NCI-H1694 treated with DMSO at 0.1 percent for 48 hours (cell line): ENCODE measurements at regions not wholly inside any gene's neighbourhood (a gene's known extent, or its start where the extent isn't known, plus 50 kb on each side); places are given as distances from the start of the nearest gene placed in this dataset.
"Not testable (repeated sequence)": the region's sequence is repeated elsewhere in the genome, so short reads cannot be mapped to it uniquely, and the experiment has no call there.

Experiments
- DNase-seq: peaks from one replicate; lab custom pipeline; 2025; lab: John Stamatoyannopoulos, UW

DNA sequence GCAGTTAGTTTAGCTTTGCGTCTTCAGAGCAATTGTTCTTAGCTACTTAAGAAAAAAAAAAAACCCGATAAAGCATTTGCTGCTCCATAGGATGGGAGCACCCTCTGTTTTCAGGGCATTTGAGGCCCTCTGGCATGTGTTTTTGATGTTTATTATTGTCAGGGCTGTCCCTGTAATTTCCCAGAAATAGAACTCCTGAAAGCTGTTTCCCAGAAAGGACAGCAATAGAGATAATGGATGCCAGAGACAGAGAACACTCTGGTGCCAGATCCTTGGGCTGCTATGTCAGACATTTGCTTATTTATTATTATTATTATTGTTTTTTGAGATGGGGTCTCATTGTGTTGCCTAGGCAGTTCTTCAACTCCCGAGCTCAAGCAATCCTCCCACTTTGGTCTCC, 201.3 kb downstream of the ALG10 start:
- DNase-seq, result no peak

- DNase-seq, result not testable (repeated sequence)
Observed at GRCh38 chr12:34226044-34226443, 203.7 kb downstream of the ALG10 start.

GRCh38 chr12:34228046-34228445, 205.8 kb downstream of the ALG10 start:
- DNase-seq, result not testable (repeated sequence)

GRCh38 chr12:34229033-34229432, 206.7 kb downstream of the ALG10 start:
- DNase-seq, result not testable (repeated sequence)

DNA sequence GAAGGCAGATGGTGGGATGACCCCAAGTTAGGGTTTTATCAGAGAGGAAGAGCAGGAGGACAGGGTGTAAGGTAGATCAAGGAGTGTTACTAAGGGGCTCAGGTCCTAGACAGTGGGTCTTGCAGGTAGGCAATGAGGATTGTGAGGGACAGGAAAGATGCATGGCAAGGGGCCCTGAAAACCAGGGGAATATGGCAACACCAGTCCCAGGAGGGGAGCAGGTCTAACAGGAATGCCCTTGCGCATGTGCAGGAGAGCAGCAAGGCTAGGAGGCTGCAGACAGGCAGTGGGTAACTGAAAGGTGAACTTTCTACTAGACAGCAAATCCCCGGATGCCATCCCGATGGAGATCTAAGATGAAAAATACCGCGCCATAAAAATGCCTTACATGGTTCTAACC, 211.3 kb downstream of the ALG10 start:
- no peak for DNase-seq

DNA sequence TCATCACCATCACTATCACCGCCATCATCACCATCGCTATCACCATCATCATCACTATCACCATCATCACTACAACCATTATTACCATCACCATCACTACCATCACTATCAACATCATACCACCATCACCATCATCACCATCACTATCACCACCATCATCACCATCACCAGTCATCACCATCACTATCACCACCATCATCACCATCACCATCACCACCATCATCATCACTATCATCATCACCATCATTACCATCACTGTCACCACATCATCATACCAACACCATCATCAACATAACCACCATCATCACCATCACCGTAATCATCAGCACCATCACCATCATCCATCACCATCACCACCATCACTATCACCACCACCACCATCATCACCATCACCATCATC, 213.8 kb downstream of the ALG10 start:
- no peak for DNase-seq

- DNase-seq, result no peak
Observed at GRCh38 chr12:34244608-34245007, 222.3 kb downstream of the ALG10 start.

DNA sequence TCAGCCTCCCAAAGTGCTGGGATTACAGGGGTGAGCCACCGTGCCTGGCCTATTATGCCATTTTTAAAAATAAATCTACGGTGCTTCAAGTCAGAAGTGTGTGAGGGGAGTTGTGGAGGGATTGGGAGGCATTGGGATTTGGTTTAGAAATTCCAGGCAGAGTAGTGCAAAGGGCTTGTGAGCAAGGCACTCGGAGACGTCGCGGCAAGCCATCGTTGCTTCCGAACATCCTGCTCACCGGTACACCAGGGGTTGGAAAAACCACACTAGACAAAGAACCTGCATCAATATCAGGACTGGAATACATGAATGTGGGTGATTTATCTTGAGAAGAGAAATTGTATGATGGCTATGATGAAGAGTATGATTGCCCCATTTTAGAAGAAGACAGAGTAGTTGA, 227.0 kb downstream of the ALG10 start:
- no peak for DNase-seq

DNA sequence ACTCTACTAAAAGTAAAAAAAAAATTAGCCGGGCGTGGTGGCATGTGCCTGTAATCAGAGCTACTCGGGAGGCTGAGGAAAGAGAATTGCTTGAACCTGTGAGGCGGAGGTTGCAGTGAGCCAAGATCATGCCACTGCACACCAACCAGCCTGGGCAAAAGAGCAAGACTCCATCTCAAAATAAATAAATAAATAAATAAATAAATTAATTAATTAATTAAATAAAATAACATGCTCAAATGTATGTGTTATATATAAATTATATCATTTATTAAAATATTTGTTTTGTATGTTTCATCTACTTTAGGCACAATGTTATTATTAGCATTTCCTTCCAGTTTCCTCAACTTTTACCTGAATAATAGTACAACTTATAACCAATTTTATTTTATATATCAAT, 229.6 kb downstream of the ALG10 start:
- not testable (repeated sequence) for DNase-seq

DNA sequence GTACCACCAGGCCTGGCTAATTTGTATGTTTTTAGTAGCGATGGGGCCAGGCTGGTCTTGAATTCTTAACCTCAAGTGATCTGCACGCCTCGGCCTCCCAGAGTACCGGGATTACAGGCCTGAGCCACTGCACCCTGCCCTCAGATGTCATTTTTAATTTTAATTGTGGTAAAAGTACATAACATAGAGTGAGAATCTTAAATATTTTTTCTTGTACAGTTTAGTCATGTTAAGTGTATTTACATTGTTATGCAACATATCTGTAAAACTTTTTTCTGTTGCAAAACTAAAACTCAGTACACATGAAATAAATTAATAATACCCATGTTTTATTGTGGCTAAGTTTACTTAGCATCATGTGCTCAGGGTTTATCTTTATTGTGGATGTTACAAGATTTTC, 231.4 kb downstream of the ALG10 start:
- DNase-seq, result no peak

DNA sequence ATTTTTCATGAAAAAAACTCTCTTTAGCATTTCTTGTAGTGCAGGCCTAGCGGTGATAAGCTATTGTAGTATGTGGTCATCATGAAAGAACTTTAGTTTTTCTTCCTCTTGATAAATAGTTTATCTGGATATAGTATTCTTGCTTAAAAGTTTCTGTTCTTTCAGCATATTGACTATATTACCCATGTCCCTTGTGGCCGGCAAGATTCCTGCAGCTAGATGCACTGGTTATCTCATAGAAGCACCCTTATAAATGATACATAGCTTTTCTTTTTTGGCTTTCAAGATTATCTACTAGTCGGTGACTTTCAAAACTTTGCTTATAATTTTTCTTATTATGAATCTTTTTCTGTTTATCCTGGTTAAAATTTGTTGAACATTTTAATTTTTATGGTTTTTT, 234.8 kb downstream of the ALG10 start:
- no peak for DNase-seq

GRCh38 chr12:34262140-34262539, 239.8 kb downstream of the ALG10 start:
- not testable (repeated sequence) for DNase-seq

DNA sequence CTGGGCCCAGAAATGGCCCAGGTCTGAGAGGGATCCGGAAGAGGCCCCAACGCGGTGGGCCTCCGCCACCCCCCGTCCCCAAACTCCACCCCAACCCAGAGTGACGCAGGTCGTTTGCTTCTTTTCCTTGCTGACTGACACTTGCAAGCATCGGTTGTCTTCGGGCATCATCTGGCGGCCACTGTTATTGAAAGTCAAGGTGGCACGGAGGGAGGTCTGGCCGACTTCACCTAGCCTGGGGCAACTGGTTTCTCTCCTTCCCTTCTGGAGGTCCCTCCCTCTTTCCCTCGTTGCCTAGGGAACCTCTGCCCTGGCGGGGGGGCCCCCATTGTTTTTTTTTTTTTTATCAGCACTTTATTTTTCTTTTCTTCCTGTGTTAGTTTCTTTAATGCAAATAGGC, 241.8 kb downstream of the ALG10 start:
- DNase-seq, result no peak

DNA sequence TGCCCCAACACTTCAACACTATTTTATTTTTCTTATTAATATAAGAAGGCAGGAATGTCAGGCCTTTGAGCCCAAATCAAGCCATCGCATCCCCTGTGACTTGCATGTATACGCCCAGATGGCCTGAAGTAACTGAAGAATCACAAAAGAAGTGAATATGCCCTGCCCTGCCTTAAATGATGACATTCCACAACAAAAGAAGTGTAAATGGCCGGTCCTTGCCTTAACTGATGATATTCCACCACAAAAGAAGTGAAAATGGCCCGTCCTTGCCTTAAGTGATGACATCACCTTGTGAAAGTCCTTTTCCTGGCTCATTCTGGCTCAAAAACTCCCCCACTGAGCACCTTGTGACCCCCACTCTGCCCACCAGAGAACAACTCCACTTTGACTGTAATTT, 251.4 kb downstream of the ALG10 start:
- DNase-seq, result not testable (repeated sequence)

DNA sequence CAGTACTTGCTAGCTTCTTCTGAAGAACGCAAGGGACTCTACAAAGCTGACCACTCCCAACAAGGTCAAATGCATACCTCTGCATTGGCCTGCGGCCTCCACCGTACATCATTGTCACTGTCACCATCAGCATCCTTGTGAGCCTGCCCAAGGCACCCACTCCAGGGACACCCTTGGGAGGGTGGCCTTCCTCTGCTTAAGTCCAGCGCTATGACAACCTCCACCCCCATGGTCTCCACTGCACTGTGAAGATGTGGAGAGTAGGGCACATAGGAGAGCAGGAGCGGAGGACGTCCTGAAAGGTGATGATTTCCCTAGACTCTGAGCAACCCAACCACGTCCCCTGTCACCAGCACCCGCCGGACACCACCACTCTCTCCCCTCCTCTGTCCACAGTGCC, 252.8 kb downstream of the ALG10 start:
- no peak for DNase-seq

DNA sequence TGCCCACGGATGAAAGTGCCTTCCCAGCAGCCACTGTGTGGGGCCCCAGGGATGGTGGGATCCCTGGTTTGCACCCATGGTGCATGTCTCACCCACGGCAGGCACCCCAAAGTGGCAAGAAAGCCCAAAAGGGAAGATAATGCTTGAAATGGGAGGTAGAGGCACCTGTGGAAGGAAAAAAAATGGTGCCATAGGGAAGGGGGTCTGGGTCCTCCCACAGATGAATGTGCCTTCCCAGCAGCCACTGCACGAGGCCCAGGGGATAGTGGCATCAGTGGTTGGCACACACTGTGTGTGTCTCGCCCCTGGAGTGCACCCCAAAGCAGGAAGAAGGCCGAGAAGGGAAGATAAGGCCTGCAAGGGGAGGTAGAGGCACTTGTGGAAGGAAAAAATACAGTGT, 264.2 kb downstream of the ALG10 start:
- DNase-seq, result no peak

DNA sequence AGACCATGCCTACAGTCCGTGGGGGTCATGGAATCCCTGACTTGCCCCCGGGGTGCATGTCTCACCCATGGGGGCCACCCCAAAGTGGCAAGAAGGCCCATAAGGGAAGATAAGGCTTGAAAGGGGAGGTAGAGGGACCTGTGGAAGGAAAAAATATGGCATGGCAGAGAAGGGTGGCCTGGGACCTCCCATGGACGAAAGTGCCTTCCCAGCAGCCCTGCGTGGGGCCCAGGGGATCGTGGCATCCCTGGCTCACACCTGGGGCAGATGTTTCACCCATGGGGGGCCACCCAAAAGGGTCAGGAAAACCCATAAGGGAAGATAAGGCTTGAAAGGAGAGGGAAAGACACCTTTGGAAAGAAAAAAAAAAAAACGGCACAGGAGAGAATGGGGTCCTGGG, 264.6 kb downstream of the ALG10 start:
- no peak for DNase-seq

- no peak for DNase-seq
Observed at GRCh38 chr12:34287437-34287836, 265.1 kb downstream of the ALG10 start.

DNA sequence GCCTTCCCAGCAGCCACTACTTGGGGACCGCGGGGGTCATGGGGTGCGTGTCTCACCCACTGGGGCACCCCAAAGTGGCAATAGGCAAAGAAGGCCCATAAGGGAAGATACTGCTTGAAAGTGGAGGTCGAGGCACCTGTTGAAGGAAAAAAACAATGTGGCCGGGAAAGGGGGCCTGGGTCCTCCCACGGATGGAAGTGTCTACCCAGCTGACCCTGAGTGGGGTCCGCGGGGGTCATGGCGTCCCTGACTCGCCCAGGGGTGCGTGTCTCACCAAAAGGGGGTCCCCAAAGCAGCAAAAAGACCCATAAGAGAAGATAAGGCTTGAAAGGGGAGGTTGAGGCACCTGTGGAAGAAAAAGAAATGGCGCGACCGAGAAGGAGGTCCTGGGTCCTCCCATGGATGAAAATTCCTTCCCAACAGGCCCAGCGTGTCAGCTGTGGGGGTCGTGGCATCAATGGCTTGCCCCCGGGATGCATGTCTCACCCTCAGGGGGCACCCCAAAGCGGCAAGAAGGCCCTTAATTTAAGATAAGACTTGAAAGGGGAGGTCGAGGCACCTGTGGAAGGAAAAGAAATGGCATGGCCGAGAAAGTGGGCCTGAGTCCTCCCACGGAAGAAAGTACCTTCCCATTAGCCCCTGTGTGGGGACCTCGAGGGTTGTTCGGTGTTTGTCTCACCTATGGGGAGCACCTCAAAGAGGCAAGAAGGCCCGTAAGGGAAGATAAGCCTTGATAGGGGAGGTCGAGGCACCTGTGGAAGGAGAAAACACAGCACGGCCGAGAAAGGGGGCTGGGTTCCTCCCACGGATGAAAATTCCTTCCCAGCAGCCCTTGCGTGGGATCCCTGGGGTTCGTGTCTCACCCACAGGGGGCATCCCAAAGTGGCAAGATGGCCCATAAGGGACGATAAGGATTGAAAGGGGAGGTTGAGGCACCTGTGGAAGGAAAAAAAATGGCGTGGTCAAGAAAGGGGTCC, 266.0 kb downstream of the ALG10 start:
- DNase-seq, result no peak

DNA sequence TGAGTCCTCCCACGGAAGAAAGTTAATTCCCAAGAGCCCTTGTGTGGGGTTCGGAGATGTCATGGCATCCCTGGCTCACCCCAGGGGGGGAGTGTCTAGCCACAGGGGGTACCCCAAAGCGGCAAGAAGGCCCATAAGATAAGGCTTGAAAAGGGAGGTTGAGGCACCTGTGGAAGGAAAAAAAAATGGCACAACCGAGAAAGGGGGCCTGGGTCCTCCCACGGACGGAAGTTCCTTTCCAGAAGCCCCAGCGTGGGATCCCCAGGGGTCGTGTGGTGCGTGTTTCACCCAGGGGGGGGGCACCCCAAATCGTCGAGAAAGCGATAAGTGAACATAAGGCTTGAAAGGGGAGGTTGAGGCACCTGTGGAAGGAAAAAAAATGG, 266.7 kb downstream of the ALG10 start:
- DNase-seq, result no peak

DNA sequence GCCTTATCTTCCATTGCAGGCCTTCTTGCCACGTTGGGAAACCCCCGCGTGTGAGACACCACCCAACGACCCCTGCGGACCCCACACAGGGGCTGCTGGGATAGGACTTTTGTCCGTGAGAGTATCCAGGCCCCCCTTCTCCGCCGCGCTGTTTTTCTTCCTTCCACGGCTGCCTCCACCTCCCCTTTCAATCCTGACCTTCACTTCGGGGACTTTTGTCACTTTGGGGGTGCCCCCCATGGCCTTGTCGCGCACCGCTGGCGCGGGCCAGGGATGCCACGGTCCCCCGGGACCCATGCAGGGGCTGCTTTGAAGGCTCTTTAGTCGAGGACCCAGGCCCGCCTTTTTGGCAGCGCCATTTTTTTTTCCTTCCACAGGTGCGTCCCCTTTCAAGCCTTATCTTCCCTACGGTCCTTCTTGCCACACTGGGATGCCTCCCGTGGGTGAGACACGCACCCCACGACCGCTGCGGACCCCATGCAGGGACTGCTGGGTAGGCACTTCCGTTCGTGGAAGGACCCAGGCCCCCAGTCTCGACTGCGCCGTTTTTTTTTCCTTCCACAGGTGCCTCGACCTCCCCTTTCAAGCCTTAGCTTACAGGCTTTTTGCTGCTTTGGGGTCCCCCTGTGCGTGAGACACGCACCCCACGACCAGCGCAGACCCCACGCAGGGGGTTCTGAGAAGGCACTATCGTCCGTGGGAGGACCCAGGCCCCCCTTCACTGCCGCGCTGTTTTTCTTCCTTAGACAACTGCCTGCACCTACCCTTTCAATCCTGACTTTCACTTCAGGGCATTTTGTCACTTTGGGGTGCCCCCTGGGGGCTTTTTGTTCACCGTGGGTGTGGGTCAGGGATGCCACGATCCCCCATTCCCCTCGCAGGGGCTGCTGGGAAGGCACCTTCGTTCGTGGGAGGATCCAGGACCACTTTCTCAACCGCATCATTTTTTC, 267.4 kb downstream of the ALG10 start:
- no peak for DNase-seq

DNA sequence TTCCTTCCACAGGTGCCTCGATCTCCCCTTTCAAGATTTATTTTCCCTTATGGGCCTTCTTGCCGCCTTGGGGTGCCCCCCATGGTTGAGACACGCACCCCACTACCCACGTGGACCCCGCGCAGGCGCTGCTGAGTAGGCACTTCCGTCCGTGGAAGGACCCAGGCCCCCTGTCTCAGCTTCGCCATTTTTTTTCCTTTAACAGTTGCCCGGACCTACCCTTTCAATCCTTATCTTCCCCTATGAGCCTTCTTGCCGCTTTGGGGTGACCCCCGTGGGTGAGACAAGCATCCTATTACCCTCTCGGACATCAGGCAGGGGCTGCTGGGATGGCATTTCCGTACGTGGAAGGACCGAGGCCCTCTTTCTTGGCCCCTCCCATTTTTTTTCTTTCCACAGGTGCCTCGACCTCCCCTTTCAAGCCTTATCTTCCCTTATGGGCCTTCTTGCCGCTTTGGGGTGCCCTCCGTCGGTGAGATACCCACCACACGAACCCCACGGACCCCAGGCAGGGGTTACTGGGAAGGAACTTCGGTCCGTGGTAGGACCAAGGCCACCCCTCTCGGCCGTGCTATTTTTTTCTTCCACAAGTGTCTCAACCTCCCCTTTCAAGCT, 268.2 kb downstream of the ALG10 start:
- no peak for DNase-seq
